ENCODE measurements at regions not wholly inside any gene's neighbourhood (a gene's known extent, or its start where the extent isn't known, plus 50 kb on each side); places are given as distances from the start of the nearest gene placed in this dataset.

DNA sequence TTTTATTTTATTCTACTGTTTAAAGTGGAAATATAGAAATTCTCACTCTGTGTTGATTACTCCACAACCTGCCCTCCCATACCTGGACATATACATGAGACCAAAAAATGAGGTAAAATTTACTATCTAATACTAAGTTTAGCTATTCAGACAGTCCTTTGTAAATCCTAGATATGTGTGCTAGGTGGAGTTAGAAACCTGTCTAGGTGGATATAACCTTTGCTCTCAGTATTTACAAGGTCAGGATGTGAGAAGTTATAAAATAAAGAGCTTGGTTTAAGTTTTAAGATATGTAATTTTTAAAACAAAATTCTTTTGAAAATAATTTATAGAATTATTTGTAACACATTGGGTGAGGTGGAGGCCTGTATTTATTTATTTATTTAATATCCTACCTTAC lies 221.5 kb downstream of the PCDH7 start:
- DNase-seq (ENCODE audit: low spot score) = no peak
- no peaks in the 10 kb centered on the region for H3K79me2 ChIP-seq (ENCODE audit: low read depth)
- H3K36me3 ChIP-seq = no peaks in the 10 kb centered on the region
- no peak overlapping the region for H2AFZ ChIP-seq (replicated peaks)
- no peak overlapping the region for H3K4me2 ChIP-seq
- no peak for TF ChIP-seq EZH2 (IDR thresholded peaks at IDR 0.05)
- TF ChIP-seq, protein P1, sequence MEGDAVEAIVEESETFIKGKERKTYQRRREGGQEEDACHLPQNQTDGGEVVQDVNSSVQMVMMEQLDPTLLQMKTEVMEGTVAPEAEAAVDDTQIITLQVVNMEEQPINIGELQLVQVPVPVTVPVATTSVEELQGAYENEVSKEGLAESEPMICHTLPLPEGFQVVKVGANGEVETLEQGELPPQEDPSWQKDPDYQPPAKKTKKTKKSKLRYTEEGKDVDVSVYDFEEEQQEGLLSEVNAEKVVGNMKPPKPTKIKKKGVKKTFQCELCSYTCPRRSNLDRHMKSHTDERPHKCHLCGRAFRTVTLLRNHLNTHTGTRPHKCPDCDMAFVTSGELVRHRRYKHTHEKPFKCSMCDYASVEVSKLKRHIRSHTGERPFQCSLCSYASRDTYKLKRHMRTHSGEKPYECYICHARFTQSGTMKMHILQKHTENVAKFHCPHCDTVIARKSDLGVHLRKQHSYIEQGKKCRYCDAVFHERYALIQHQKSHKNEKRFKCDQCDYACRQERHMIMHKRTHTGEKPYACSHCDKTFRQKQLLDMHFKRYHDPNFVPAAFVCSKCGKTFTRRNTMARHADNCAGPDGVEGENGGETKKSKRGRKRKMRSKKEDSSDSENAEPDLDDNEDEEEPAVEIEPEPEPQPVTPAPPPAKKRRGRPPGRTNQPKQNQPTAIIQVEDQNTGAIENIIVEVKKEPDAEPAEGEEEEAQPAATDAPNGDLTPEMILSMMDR (IDR thresholded peaks at IDR 0.05) = no peak
- TF ChIP-seq EZH2phosphoT487 (IDR thresholded peaks at IDR 0.05) = no peak
- H3K4me3 ChIP-seq = no peak overlapping the region
- H4K20me1 ChIP-seq (ENCODE audit: low read depth) = no peaks in the 10 kb centered on the region
- H3K9me3 ChIP-seq (ENCODE audit: low read depth) = no peaks in the 10 kb centered on the region
- H3F3A ChIP-seq (ENCODE audit: low read depth) = no peaks in the 10 kb centered on the region
- H3K27me3 Mint-ChIP-seq (ENCODE audit: insufficient read depth, low read depth) = no peaks in the 10 kb centered on the region
- no peak overlapping the region for H3K27ac Mint-ChIP-seq
- H3K9ac ChIP-seq = no peak overlapping the region
- no peaks in the 10 kb centered on the region for H3K4me1 ChIP-seq
- no peak overlapping the region for H3K4me3 Mint-ChIP-seq
- peaks cover 4% of the 10 kb centered on the region for H3K4me1 Mint-ChIP-seq
- H3K27me3 ChIP-seq = no peaks in the 10 kb centered on the region
- H3K36me3 Mint-ChIP-seq = no peaks in the 10 kb centered on the region
- no peaks in the 10 kb centered on the region for H3K9me3 Mint-ChIP-seq
- H3K27ac ChIP-seq = no peak overlapping the region

- Mint-ChIP-seq H3K27ac (no peak overlapping the region), H3K9me3 (no peaks in the 10 kb centered on the region), H3K27me3 (ENCODE audit: insufficient read depth, low read depth) (no peaks in the 10 kb centered on the region)
These were observed 223.2 kb downstream of the PCDH7 start for GRCh38 chr4:30943356-30943755.

DNA sequence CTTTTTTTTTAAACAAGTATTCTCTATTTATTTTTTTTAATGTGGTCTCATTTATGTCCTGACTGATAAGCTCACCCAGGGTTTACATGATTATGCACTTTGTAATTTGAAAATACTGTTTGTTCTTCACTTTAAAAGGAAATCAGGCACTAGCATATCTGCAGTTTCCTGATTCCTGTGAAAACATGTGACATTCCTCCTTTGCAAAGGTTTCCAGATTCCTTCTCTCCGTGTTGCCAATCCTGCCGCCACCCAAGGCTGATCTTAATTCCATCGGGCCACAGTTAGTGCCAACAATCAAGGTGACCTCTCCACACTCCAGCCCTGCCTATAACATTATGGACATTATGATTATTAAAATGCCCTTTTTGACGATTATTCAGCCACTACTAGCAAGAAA lies 225.4 kb downstream of the PCDH7 start:
- Histone ChIP-seq H4K20me1 (ENCODE audit: low read depth) (no peaks in the 10 kb centered on the region), H3F3A (ENCODE audit: low read depth) (no peaks in the 10 kb centered on the region), H3K27ac (no peak overlapping the region), H3K4me2 (no peak overlapping the region), H3K4me3 (no peak overlapping the region), H3K27me3 (no peaks in the 10 kb centered on the region), H3K9me3 (ENCODE audit: low read depth) (no peaks in the 10 kb centered on the region), H3K9ac (no peak overlapping the region), H2AFZ (replicated peaks) (no peak overlapping the region), H3K36me3 (no peaks in the 10 kb centered on the region), H3K79me2 (ENCODE audit: low read depth) (no peaks in the 10 kb centered on the region), H3K4me1 (peaks cover 2% of the 10 kb centered on the region)
- no peaks in the 10 kb centered on the region for H3K9me3 Mint-ChIP-seq
- no peaks in the 10 kb centered on the region for H3K36me3 Mint-ChIP-seq
- no peak for TF ChIP-seq EZH2phosphoT487 (IDR thresholded peaks at IDR 0.05)
- no peak for TF ChIP-seq EZH2 (IDR thresholded peaks at IDR 0.05)
- TF ChIP-seq, protein P1 (IDR thresholded peaks at IDR 0.05) = no peak
- no peaks in the 10 kb centered on the region for H3K27me3 Mint-ChIP-seq (ENCODE audit: insufficient read depth, low read depth)
- H3K27ac Mint-ChIP-seq = no peak overlapping the region
- H3K4me3 Mint-ChIP-seq = no peak overlapping the region
- H3K4me1 Mint-ChIP-seq = peaks cover 4% of the 10 kb centered on the region
- DNase-seq (ENCODE audit: low spot score) = no peak

More at GRCh38 chr4:30943356-30943755, 223.2 kb downstream of the PCDH7 start:
- no peak for DNase-seq (ENCODE audit: low spot score)
- H2AFZ ChIP-seq (replicated peaks) = no peak overlapping the region
- no peaks in the 10 kb centered on the region for H3K4me1 ChIP-seq
- TF ChIP-seq, protein P1 (IDR thresholded peaks at IDR 0.05) = no peak
- TF ChIP-seq EZH2 (IDR thresholded peaks at IDR 0.05) (no peak), EZH2phosphoT487 (IDR thresholded peaks at IDR 0.05) (no peak)
- H3K4me2 ChIP-seq = no peak overlapping the region
- no peaks in the 10 kb centered on the region for H3K36me3 ChIP-seq
- no peaks in the 10 kb centered on the region for H3K9me3 ChIP-seq (ENCODE audit: low read depth)
- H3K27me3 ChIP-seq = no peaks in the 10 kb centered on the region
- no peak overlapping the region for H3K9ac ChIP-seq
- H3K36me3 Mint-ChIP-seq = no peaks in the 10 kb centered on the region
- no peak overlapping the region for H3K27ac ChIP-seq
- no peaks in the 10 kb centered on the region for H3K79me2 ChIP-seq (ENCODE audit: low read depth)
- H3K4me3 Mint-ChIP-seq = no peak overlapping the region
- H4K20me1 ChIP-seq (ENCODE audit: low read depth) = no peaks in the 10 kb centered on the region
- no peaks in the 10 kb centered on the region for H3F3A ChIP-seq (ENCODE audit: low read depth)
- H3K4me3 ChIP-seq = no peak overlapping the region
- H3K4me1 Mint-ChIP-seq = peaks cover 4% of the 10 kb centered on the region

All from neural progenitor cell (in vitro differentiated cells).